Activated T-cell treated with anti-CD3 and anti-CD28 coated beads, Interleukin-2, amount 50 U/mL, for 48 hours (primary cell): ENCODE measurements at regions not wholly inside any gene's neighbourhood (a gene's known extent, or its start where the extent isn't known, plus 50 kb on each side); places are given as distances from the start of the nearest gene placed in this dataset.

ENCODE experiments used
- DNase-seq, 2 experiments: peaks; one replicate each; pipeline ENCODE4 v3.0.0-alpha.2; 2020

GRCh38 chr5:81914696-81915095 is 57.1 kb upstream of the ATG10 start:
- DNase-seq, result no peak

DNA sequence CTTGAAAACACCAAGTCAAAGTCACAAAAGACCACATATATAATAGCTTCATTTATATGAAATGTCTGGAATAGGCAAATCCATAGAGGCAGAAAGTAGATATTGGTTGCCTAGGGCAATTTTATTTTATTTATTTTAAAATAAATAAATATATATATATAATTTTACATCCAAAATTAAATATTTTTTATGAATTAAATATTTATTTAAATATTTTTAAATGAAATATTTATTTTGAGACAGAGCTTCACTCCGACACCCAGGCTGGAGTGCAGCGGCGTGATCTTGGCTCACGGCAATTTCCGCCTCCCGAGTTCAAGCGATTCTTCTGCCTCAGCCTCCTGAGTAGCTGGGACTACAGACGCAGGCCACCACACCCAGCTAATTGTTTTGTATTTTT is 58.9 kb upstream of the ATG10 start:
- no peak for DNase-seq

- DNase-seq, result no peak
Observed at GRCh38 chr5:81909677-81910076, 62.1 kb upstream of the ATG10 start.

DNA sequence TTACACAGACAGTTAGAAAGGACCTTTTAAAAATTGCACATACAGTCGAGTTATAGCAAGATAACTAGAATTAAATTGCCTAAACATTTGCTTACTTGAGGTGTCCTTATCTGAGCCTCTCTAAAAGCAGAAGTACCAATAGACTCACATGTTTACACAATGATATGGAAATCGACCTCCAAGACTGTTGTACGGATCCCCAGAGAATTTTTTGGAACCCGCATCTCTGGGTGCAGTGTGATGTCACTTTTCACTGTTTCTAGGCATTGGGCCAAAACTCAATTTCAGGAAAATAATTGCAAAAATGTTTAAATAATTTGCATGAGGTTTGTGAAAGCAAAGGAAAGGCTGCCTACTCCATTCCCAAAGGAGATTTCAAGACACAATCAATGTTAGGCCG is 63.1 kb upstream of the ATG10 start:
- DNase-seq, result no peak

DNA sequence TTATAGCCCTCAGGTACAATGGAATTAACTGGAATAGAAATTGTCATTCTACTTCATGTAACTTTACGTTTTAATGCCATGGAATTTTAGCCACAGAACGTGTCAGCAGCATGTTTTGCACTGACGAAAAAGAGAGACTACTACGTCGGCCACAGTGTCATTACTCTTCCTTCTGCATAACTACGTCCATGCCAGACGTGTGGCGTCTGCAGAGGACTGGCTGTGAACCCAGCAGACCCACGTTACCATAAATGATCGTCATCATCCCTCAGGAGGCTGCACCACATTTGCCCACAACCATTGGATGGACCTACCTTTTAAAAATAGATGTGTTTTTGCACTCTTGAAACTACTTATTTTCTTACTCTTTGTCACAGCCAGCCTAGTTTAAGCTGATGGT is 63.8 kb upstream of the ATG10 start:
- DNase-seq, result no peak

GRCh38 chr5:81907012-81907635 is 64.7 kb upstream of the ATG10 start:
- DNase-seq, result no peak

GRCh38 chr5:81906086-81906485 is 65.7 kb upstream of the ATG10 start:
- DNase-seq, result no peak

DNA sequence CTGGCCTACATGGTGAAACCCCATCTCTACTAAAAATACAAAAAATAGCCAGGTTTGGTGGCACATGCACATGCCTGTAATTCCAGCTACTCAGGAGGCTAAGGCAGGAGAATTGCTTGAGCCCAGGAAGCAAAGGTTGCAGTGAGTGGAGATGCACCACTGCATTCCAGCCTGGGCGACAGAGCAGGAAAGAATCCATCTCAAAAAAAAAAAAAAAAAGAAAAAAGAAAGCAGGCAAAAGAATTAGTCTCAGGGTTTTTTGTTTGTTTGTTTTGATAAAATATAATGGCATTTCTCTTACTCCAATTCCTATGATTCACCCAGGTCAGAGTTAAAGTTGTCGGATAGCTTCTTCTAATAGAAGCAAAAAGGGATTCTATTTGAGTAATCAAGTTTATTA is 67.0 kb upstream of the ATG10 start:
- DNase-seq, result no peak

- no peak for DNase-seq
Observed at GRCh38 chr5:81904166-81904565, 67.7 kb upstream of the ATG10 start.

DNA sequence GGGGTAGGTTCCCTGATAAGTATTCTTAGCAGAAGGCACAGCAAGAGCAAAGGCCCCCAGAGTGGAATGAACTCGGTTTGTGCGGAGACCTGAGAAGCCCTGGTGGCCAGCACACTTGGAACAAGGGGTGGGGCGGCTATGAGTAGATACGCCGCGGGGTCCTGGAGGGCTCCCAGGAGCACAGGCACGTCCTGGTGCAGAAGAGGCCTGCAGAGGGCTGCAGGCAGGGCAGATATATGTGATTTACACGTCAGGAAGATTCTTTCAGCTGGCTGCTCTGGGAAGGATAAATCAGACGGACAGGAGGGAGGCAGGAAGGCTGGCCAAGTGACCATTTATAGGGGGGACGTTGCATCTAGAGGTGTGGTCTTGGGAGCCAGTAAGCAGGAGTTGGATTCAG is 70.2 kb upstream of the ATG10 start:
- DNase-seq, result no peak

GRCh38 chr5:81899123-81899522 is 72.7 kb upstream of the ATG10 start:
- no peak for DNase-seq

DNA sequence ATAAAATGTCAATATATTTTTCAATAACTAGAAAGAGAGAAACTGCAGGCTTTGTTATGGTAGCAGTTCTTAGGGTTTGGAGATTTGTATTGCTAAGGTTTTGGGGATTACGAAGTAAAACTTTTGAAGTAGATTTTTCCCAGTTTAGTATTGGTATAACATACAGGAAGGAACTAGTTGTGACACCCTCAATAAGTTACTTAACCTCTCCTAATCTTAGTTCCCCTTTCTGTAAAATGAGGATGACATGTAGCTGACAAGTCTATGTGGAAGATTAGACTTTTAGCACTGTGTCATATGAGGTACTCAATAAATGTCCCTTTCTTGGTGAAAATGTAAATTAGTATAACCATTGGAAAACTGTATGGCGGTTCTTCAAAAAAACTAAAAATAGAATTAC is 73.4 kb upstream of the ATG10 start:
- DNase-seq, result no peak

- DNase-seq, result no peak
Observed at GRCh38 chr5:81896764-81897163, 75.1 kb upstream of the ATG10 start.

DNA sequence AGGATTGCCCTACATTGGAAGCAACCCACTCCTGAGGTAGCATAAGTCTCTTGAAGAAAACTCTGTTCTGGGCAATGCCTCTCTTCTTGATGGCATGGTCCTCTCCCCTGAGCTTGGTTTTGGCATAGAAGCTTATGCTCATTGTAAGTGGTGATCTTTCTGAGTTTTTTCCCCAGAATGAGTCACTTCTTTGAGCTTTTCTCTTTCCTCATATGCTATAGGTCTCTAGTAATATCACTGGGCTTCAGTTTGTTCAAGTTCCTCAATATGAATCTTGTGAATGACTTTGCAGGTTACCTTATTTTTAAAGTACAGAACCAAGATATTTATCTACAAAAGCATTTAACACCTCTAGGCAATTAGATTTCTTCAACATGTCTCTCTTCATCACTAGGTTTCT is 76.5 kb upstream of the ATG10 start:
- DNase-seq, result no peak

GRCh38 chr5:81893961-81894360 is 77.9 kb upstream of the ATG10 start:
- no peak for DNase-seq

- DNase-seq, result no peak
Observed at GRCh38 chr5:81884871-81885270, 87.0 kb upstream of the ATG10 start.

DNA sequence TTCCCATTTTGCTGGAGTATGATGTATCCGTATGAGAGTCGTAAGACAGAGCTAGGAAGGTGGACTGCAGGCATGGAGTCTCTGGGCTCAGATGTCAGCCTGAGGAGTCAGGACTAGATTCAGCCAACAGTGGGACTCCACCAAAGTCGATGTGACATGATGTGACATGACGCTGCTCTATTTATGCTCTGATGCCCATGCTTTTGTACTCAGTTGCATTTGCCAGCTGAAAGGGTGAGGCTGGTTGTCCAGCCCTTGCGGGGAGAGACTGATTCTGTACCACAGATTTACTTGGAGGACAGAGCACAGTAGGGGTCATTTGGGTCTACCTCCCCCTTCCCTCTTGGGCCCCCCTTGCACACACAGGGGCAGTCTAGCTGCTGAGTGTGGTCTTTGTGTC is 88.5 kb upstream of the ATG10 start:
- DNase-seq, result no peak

DNA sequence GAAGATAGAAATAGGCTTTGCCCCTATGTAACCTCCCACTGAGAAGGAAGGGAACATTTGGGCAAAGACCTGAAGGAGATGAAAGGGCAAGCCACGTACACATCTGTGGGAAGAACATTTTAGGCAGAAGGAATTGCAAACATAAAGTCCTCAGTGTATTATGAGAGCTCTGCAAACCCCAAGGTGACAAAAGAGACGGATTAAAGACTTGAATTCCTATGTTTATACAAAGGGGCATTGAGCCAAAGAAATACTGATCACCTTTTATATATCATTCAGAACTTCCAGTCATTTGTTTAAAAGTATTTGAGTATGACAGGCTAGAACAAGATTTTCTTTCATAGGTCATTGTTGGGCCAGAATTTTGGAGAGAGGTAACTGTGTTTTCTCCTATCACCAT is 90.2 kb upstream of the ATG10 start:
- DNase-seq, result no peak

DNA sequence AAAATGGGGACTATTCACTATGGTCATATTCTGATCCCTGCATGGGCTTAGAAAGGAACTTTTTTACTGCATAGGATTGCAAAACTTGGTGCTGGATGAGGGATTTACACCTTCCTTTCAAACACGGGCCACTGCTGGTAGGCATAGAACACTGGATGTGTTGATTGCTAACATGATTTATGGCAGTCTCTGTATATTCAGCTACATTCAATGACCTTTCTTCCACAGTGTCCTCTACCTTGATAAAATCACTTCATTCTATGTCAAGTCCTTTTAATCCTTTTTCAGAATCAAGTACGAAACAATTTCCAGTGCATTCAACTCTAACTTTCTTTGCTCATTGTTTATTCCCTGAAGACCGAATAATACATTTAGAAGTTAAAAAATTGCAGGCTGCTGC is 91.9 kb upstream of the ATG10 start:
- no peak for DNase-seq

GRCh38 chr5:81878333-81878732 is 93.5 kb upstream of the ATG10 start:
- no peak for DNase-seq

GRCh38 chr5:81866994-81867393 is 104.8 kb upstream of the ATG10 start:
- DNase-seq, result no peak

DNA sequence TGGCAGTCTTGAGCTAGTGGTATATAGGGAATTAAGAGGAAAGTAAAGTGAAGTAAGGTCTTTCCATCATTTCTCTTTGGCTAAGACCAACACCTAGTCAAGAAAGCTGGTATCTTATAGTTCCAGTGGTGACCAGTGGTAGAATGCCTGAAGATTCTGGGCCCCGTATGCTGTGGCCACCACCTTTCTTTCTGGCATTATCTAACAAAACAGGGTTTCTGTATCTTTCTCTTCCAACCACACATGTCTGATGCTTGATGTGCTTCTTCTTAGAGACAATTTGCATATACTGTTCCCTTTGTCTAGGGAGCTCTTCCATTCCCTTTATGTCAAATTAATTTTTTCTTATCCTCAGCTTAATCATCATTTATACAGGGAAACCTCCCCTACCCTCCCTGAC is 109.9 kb upstream of the SSBP2 start:
- no peak for DNase-seq

GRCh38 chr5:81859624-81860023 is 108.7 kb upstream of the SSBP2 start:
- DNase-seq, result no peak

GRCh38 chr5:81856948-81857928 is 106.3 kb upstream of the SSBP2 start:
- DNase-seq, result no peak

GRCh38 chr5:81855591-81855990 is 104.7 kb upstream of the SSBP2 start:
- DNase-seq, result no peak
